ENCODE measurements at regions not wholly inside any gene's neighbourhood (a gene's known extent, or its start where the extent isn't known, plus 50 kb on each side); places are given as distances from the start of the nearest gene placed in this dataset.

- TF ChIP-seq GATA2 (IDR thresholded peaks at IDR 0.05; ENCODE audit: low read depth, low read length), result no peak
- no peak for TF ChIP-seq GATA3 (IDR thresholded peaks at IDR 0.05; ENCODE audit: low read depth, low read length)
Observed at GRCh38 chr17:54408731-54409130, 491.9 kb upstream of the TOM1L1 start.
